A673 (cell line): ENCODE measurements at regions not wholly inside any gene's neighbourhood (a gene's known extent, or its start where the extent isn't known, plus 50 kb on each side); places are given as distances from the start of the nearest gene placed in this dataset.
A peak's percentile ranks its signal among the peaks of the same experiment; 100 is the strongest.

Experiments
- BruUV-seq: library from RNA; stranded (reverse); fragments of 400-500 nt; replicated peaks from 2 replicates; lab custom pipeline; 2021; lab: Mats Ljungman, UMichigan
- CTCF ChIA-PET: fragments of 300-600 bp; sonication (Branson Sonifier 250); formaldehyde crosslinking; loops from one replicate; lab custom pipeline; 2022; ENCODE audit warnings: antibody characterized with exemption; lab: Charles Lee
- POLR2A ChIA-PET: fragments of 300-600 bp; sonication (Branson Sonifier 250); formaldehyde crosslinking; loops from one replicate; lab custom pipeline; 2022; ENCODE audit warnings: antibody characterized with exemption; ENCODE audit not compliant: low non-redundant PET; lab: Charles Lee
- DNase-seq: peaks from one replicate; pipeline ENCODE4 v3.0.0-alpha.2; 2015; ENCODE audit warnings: low spot score
- H3K27ac ChIP-seq: fragments of 200-600 bp; sonication (generic); 2 replicates; pipeline ENCODE4 v1.5.1; 2016; ENCODE audit warnings: mixed run types, low read depth, mild to moderate bottlenecking, mixed read lengths, antibody characterized with exemption, low read length; ENCODE audit not compliant: poor library complexity, severe bottlenecking
- H3K27me3 ChIP-seq: fragments of 200-600 bp; sonication (generic); replicated peaks from 2 replicates; pipeline ENCODE4 v1.6.1; 2017; ENCODE audit warnings: mixed run types, low read depth, mild to moderate bottlenecking, mixed read lengths, antibody characterized with exemption, low read length; ENCODE audit not compliant: insufficient read depth, poor library complexity
- H3K36me3 ChIP-seq: fragments of 200-600 bp; sonication (generic); 2 replicates; pipeline ENCODE4 v1.6.1; 2016; ENCODE audit warnings: mixed run types, mild to moderate bottlenecking, mixed read lengths, antibody characterized with exemption, low read length; ENCODE audit not compliant: insufficient read depth, poor library complexity, severe bottlenecking
- H3K4me1 ChIP-seq: fragments of 200-600 bp; sonication (generic); 2 replicates; pipeline ENCODE4 v1.6.1; 2017; ENCODE audit warnings: mixed run types, mild to moderate bottlenecking, mixed read lengths, antibody characterized with exemption, low read length; ENCODE audit not compliant: insufficient read depth, poor library complexity, severe bottlenecking
- H3K4me3 ChIP-seq: fragments of 200-600 bp; sonication (generic); 2 replicates; pipeline ENCODE4 v1.5.1; 2016; ENCODE audit warnings: low read depth, mixed run types, mild to moderate bottlenecking, mixed read lengths, low read length; ENCODE audit not compliant: poor library complexity, severe bottlenecking
- H3K9me3 ChIP-seq: fragments of 200-600 bp; sonication (generic); 2 replicates; pipeline ENCODE4 v1.6.1; 2016; ENCODE audit warnings: mixed run types, low read depth, mild to moderate bottlenecking, mixed read lengths, antibody characterized with exemption, low read length; ENCODE audit not compliant: poor library complexity, severe bottlenecking
- CTCF ChIP-seq: fragments of 300-800, 200-600 bp; sonication (generic); conservative IDR thresholded peaks from 2 replicates; pipeline ENCODE4 v1.5.1; 2017; ENCODE audit warnings: low read depth, mild to moderate bottlenecking, antibody characterized with exemption, low read length, moderate library complexity, mixed read lengths
- EZH2 ChIP-seq: fragments of 200-600 bp; sonication (generic); IDR thresholded peaks from 2 replicates; pipeline ENCODE4 v1.6.1; 2017; ENCODE audit warnings: borderline replicate concordance, low read depth, mild to moderate bottlenecking, mixed read lengths, antibody characterized with exemption, low read length; ENCODE audit not compliant: poor library complexity, severe bottlenecking
- intact Hi-C: fragments of 100-400 bp; cut with micrococcal nuclease; formaldehyde crosslinking; loops from one replicate; pipeline ENCODE4 v1.10.0; 2022; ENCODE audit not compliant: unreplicated experiment

GRCh38 chr22:35478633-35479107, 62.0 kb upstream of the RASD2 start:
- Histone ChIP-seq H3K27ac (peak overlapping the region; percentile 80), H3K4me3 (peak overlapping the region; percentile 24), H3K36me3 (no peaks in the 10 kb centered on the region), H3K27me3 (no peaks in the 10 kb centered on the region), H3K9me3 (no peaks in the 10 kb centered on the region), H3K4me1 (peaks cover 76% of the 10 kb centered on the region)
- no peak for TF ChIP-seq EZH2
- no peak for TF ChIP-seq CTCF
- CTCF ChIA-PET: no interaction called here
- intact Hi-C loops: no loop called here
- BruUV-seq: no TSS peak
- peak; percentile 49 for DNase-seq
- POLR2A ChIA-PET: interaction anchor here (0.7 kb wide), 1 partner anchor 43 kb away, joined by 4 read pairs; no protein-coding TSS in a partner anchor

GRCh38 chr22:35479359-35479758, 61.3 kb upstream of the RASD2 start:
- H3K9me3 ChIP-seq: no peaks in the 10 kb centered on the region
- no peaks in the 10 kb centered on the region for H3K36me3 ChIP-seq
- peak overlapping the region; percentile 80 for H3K27ac ChIP-seq
- ChIA-PET POLR2A (interaction anchor here (0.6 kb wide), 1 partner anchor 941 kb away, joined by 3 read pairs; no protein-coding TSS in a partner anchor), CTCF (interaction anchor here (0.6 to 0.7 kb wide), 3 partner anchors 48 to 493 kb away, joined by 4 to 5 read pairs (median 5); no protein-coding TSS in a partner anchor)
- intact Hi-C loops: no loop called here
- TF ChIP-seq EZH2 (no peak), CTCF (no peak)
- H3K4me1 ChIP-seq: peaks cover 76% of the 10 kb centered on the region
- BruUV-seq: no TSS peak
- H3K4me3 ChIP-seq: no peak overlapping the region
- H3K27me3 ChIP-seq: no peaks in the 10 kb centered on the region
- no peak for DNase-seq

- POLR2A ChIA-PET: interaction anchor here (0.6 kb wide), 1 partner anchor 941 kb away, joined by 3 read pairs; no protein-coding TSS in a partner anchor
- H3K4me1 ChIP-seq: peaks cover 76% of the 10 kb centered on the region
- DNase-seq: peak; percentile 38
These were observed 60.6 kb upstream of the RASD2 start for GRCh38 chr22:35479985-35480550.

More at GRCh38 chr22:35479985-35480550, 60.6 kb upstream of the RASD2 start:
- no peak overlapping the region for H3K4me3 ChIP-seq
- TF ChIP-seq EZH2: no peak
- TF ChIP-seq CTCF: no peak
- peak overlapping the region; percentile 68 for H3K27ac ChIP-seq
- H3K27me3 ChIP-seq: no peaks in the 10 kb centered on the region
- no peaks in the 10 kb centered on the region for H3K36me3 ChIP-seq
- intact Hi-C loops: no loop called here
- no peaks in the 10 kb centered on the region for H3K9me3 ChIP-seq
- CTCF ChIA-PET: interaction anchor here (0.6 to 0.7 kb wide), 3 partner anchors 49 to 492 kb away, joined by 4 to 5 read pairs (median 5); no protein-coding TSS in a partner anchor
- BruUV-seq: no TSS peak
